SK-N-MC (cell line): ENCODE measurements at regions not wholly inside any gene's neighbourhood (a gene's known extent, or its start where the extent isn't known, plus 50 kb on each side); places are given as distances from the start of the nearest gene placed in this dataset.
"Not testable (repeated sequence)": the region's sequence is repeated elsewhere in the genome, so short reads cannot be mapped to it uniquely, and the experiment has no call there.

ENCODE experiments used
- DNase-seq: peaks from one replicate; pipeline ENCODE4 v3.0.0-alpha.2; 2011; ENCODE audit warnings: low read depth, low spot score
- H3K27ac ChIP-seq: fragments of 200-600 bp; sonication (generic); 2 replicates; pipeline ENCODE4 v1.5.1; 2016; ENCODE audit warnings: mixed run types
- H3K36me3 ChIP-seq: fragments of 200-600 bp; sonication (generic); 2 replicates; pipeline ENCODE4 v1.6.1; 2017; ENCODE audit warnings: antibody characterized with exemption, low read length, mixed read lengths; ENCODE audit not compliant: insufficient read depth
- H3K4me3 ChIP-seq: fragments of 200-600 bp; sonication (generic); 2 replicates; pipeline ENCODE4 v1.5.1; 2016
- H3K9ac ChIP-seq: fragments of 200-600 bp; sonication (generic); 2 replicates; pipeline ENCODE4 v1.8.0; 2017; ENCODE audit warnings: mixed run types, mixed read lengths; ENCODE audit not compliant: insufficient read length
- H3K9me3 ChIP-seq: fragments of 200-600 bp; sonication (generic); 2 replicates; pipeline ENCODE4 v1.6.1; 2017; ENCODE audit warnings: low read depth, mild to moderate bottlenecking, antibody characterized with exemption, low read length, moderate library complexity, mixed read lengths
- EZH2 ChIP-seq: fragments of 200-600 bp; sonication (generic); IDR thresholded peaks from one replicate; pipeline ENCODE4 v1.6.1; 2017; ENCODE audit warnings: antibody characterized with exemption
- FOXP2 ChIP-seq: optimal IDR thresholded peaks from 2 replicates; pipeline ENCODE3; 2011; ENCODE audit warnings: mild to moderate bottlenecking, moderate library complexity; ENCODE audit not compliant: insufficient read depth; ENCODE audit errors: extremely low read length, control extremely low read depth
- POLR2AphosphoS5 ChIP-seq: IDR thresholded peaks from 2 replicates; pipeline ENCODE4 v1.6.1; 2012; ENCODE audit warnings: mild to moderate bottlenecking, low read depth, low read length, borderline replicate concordance

- Histone ChIP-seq H3K36me3 (no peaks in the 10 kb centered on the region), H3K9me3 (no peaks in the 10 kb centered on the region), H3K9ac (no peak overlapping the region), H3K4me3 (no peak overlapping the region), H3K27ac (no peak overlapping the region)
- no peak for DNase-seq
- TF ChIP-seq FOXP2 (no peak), POLR2AphosphoS5 (no peak), EZH2 (no peak)
These were observed 110.3 kb upstream of the DIAPH3 start for GRCh38 chr13:60273971-60274527.

GRCh38 chr13:60274655-60275054 is 110.9 kb upstream of the DIAPH3 start:
- H3K4me3 ChIP-seq: no peak overlapping the region
- no peak overlapping the region for H3K9ac ChIP-seq
- DNase-seq: no peak
- no peaks in the 10 kb centered on the region for H3K36me3 ChIP-seq
- TF ChIP-seq FOXP2: no peak
- no peak for TF ChIP-seq POLR2AphosphoS5
- TF ChIP-seq EZH2: no peak
- H3K27ac ChIP-seq: no peak overlapping the region
- H3K9me3 ChIP-seq: no peaks in the 10 kb centered on the region

- Histone ChIP-seq H3K9ac (no peak overlapping the region), H3K4me3 (no peak overlapping the region), H3K27ac (no peak overlapping the region), H3K36me3 (no peaks in the 10 kb centered on the region), H3K9me3 (no peaks in the 10 kb centered on the region)
- no peak for DNase-seq
- TF ChIP-seq POLR2AphosphoS5 (no peak), FOXP2 (no peak)
These were observed 111.5 kb upstream of the DIAPH3 start for GRCh38 chr13:60275208-60275607.

GRCh38 chr13:60280524-60280923 is 116.5 kb upstream of the TDRD3 start:
- not testable (repeated sequence) for H3K27ac ChIP-seq, H3K4me3 ChIP-seq, DNase-seq, H3K9ac ChIP-seq, H3K9me3 ChIP-seq, H3K36me3 ChIP-seq

- Histone ChIP-seq H3K36me3 (no peaks in the 10 kb centered on the region), H3K27ac (no peak overlapping the region), H3K9me3 (no peaks in the 10 kb centered on the region), H3K9ac (no peak overlapping the region), H3K4me3 (no peak overlapping the region)
- TF ChIP-seq EZH2 (no peak), POLR2AphosphoS5 (no peak), FOXP2 (no peak)
- no peak for DNase-seq
These were observed 114.8 kb upstream of the TDRD3 start for GRCh38 chr13:60282186-60282585.

- no peak for DNase-seq
- no peak overlapping the region for H3K9ac ChIP-seq
- no peaks in the 10 kb centered on the region for H3K9me3 ChIP-seq
- no peak overlapping the region for H3K4me3 ChIP-seq
- no peaks in the 10 kb centered on the region for H3K36me3 ChIP-seq
- H3K27ac ChIP-seq: no peak overlapping the region
- TF ChIP-seq POLR2AphosphoS5 (no peak), FOXP2 (no peak), EZH2 (no peak)
These were observed 114.3 kb upstream of the TDRD3 start for GRCh38 chr13:60282708-60283107.

GRCh38 chr13:60286707-60287106 is 110.3 kb upstream of the TDRD3 start:
- TF ChIP-seq EZH2: no peak
- no peak for TF ChIP-seq POLR2AphosphoS5
- no peak for TF ChIP-seq FOXP2
- DNase-seq: no peak

GRCh38 chr13:60288569-60288968 is 108.5 kb upstream of the TDRD3 start:
- Histone ChIP-seq H3K27ac (no peak overlapping the region), H3K9ac (no peak overlapping the region), H3K9me3 (no peaks in the 10 kb centered on the region), H3K36me3 (no peaks in the 10 kb centered on the region), H3K4me3 (no peak overlapping the region)
- TF ChIP-seq EZH2 (no peak), FOXP2 (no peak), POLR2AphosphoS5 (no peak)
- no peak for DNase-seq

More at GRCh38 chr13:60286707-60287106, 110.3 kb upstream of the TDRD3 start:
- Histone ChIP-seq H3K36me3 (no peaks in the 10 kb centered on the region), H3K27ac (no peak overlapping the region), H3K4me3 (no peak overlapping the region), H3K9ac (no peak overlapping the region), H3K9me3 (no peaks in the 10 kb centered on the region)

- H3K36me3 ChIP-seq: no peaks in the 10 kb centered on the region
- no peak overlapping the region for H3K27ac ChIP-seq
- TF ChIP-seq FOXP2 (no peak), POLR2AphosphoS5 (no peak)
- no peak overlapping the region for H3K9ac ChIP-seq
- no peak for DNase-seq
- H3K9me3 ChIP-seq: no peaks in the 10 kb centered on the region
- no peak overlapping the region for H3K4me3 ChIP-seq
These were observed 93.9 kb upstream of the TDRD3 start for GRCh38 chr13:60303166-60303565.
